ENCODE measurements at regions not wholly inside any gene's neighbourhood (a gene's known extent, or its start where the extent isn't known, plus 50 kb on each side); places are given as distances from the start of the nearest gene placed in this dataset.

DNA sequence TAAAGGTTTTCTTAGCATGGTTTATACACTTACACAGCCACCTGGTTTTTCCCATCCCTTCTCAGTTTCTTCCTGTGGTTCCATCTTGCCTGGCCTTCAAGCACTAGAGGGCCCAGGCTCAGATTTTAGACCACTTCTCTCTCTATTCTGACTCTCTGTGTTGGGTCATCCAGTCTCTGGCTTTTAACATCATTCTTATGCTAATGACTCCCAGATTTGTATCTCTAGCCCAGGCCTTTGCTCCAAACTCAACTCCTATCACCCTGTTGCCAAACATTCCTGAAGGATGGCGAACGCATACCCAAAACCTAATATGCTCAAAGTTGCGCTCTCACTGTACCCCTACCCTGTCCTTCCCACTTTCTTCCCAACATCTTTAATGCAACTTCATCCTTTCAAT is 135.1 kb downstream of the SPATA19 start (continued):
- TF ChIP-seq, protein P1, sequence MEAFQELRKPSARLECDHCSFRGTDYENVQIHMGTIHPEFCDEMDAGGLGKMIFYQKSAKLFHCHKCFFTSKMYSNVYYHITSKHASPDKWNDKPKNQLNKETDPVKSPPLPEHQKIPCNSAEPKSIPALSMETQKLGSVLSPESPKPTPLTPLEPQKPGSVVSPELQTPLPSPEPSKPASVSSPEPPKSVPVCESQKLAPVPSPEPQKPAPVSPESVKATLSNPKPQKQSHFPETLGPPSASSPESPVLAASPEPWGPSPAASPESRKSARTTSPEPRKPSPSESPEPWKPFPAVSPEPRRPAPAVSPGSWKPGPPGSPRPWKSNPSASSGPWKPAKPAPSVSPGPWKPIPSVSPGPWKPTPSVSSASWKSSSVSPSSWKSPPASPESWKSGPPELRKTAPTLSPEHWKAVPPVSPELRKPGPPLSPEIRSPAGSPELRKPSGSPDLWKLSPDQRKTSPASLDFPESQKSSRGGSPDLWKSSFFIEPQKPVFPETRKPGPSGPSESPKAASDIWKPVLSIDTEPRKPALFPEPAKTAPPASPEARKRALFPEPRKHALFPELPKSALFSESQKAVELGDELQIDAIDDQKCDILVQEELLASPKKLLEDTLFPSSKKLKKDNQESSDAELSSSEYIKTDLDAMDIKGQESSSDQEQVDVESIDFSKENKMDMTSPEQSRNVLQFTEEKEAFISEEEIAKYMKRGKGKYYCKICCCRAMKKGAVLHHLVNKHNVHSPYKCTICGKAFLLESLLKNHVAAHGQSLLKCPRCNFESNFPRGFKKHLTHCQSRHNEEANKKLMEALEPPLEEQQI (IDR thresholded peaks at IDR 0.05), result no peak
- TF ChIP-seq, protein P2, sequence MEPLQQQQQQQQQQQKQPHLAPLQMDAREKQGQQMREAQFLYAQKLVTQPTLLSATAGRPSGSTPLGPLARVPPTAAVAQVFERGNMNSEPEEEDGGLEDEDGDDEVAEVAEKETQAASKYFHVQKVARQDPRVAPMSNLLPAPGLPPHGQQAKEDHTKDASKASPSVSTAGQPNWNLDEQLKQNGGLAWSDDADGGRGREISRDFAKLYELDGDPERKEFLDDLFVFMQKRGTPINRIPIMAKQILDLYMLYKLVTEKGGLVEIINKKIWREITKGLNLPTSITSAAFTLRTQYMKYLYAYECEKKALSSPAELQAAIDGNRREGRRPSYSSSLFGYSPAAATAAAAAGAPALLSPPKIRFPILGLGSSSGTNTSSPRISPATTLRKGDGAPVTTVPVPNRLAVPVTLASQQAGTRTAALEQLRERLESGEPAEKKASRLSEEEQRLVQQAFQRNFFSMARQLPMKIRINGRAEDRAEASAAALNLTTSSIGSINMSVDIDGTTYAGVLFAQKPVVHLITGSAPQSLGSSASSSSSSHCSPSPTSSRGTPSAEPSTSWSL (CRISPR knock-in tag; IDR thresholded peaks at IDR 0.05; ENCODE audit: borderline replicate concordance), result no peak

DNA sequence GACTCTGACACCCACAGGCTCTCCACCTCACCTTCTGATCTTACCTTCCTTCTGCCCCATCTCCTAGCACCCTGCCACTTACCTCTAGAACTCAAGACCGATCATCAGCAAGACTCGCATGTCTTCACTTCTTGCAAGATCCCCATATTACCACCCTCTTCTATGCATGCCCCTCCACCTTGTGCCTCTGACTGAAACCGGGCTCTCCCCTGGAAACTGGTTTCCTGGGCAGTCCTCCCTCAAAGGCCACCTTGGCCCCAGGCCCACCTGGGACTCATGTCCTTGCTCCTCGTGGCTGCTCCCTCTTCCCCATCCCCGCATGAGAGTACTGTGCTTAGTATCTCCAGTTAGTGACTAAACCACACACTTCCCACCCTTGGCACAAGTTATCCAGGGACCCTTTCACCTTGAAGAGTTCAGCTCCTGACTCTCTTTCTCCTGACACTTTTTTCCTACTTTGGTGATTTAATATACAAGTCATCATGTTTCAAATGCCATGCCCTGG is 136.7 kb downstream of the SPATA19 start:
- POLR2A ChIA-PET, result no interaction called here
- no peak overlapping the region for H3K4me3 ChIP-seq
- intact Hi-C loops (cut with micrococcal nuclease), result no loop called here
- CTCF ChIA-PET (ENCODE audit: low intra/inter-chr PET ratio), result no interaction called here
- H3K9ac ChIP-seq (ENCODE audit: insufficient read depth in 1 of 2, low read depth in 2 of 2, low read length in 2 of 2), result no peak overlapping the region
- no peak overlapping the region for H2AFZ ChIP-seq (ENCODE audit: low read depth, low read length)
- no peaks in the 10 kb centered on the region for H3K9me3 ChIP-seq (replicated peaks; ENCODE audit: control insufficient read depth, insufficient read depth, low read depth, low read length)
- H3K79me2 ChIP-seq (ENCODE audit: control insufficient read depth, insufficient read depth, low read length), result no peaks in the 10 kb centered on the region
- no peaks in the 10 kb centered on the region for H3K27me3 ChIP-seq (ENCODE audit: control insufficient read depth in 2 of 2, insufficient read depth in 2 of 2, low read length in 2 of 2)
- no peak for ATAC-seq
- no TSS peak for BruUV-seq (replicated peaks)
- DNase-seq (ENCODE audit: extremely low read depth in 1 of 4, low spot score in 3 of 4), result no peak
- no peaks in the 10 kb centered on the region for H3K9me1 ChIP-seq (ENCODE audit: control insufficient read depth, insufficient read depth, low read length)
- in situ Hi-C loops (cut with MboI), result no loop called here
- H4K20me1 ChIP-seq (replicated peaks; ENCODE audit: control insufficient read depth, insufficient read depth, low read length), result no peaks in the 10 kb centered on the region
- no peaks in the 10 kb centered on the region for H3K4me1 ChIP-seq (replicated peaks in 1 of 2; ENCODE audit: control insufficient read depth in 2 of 2, insufficient read depth in 2 of 2, low read length in 2 of 2)
- 0% methylated on average over 4 of the region's 5 CpGs for WGBS (ENCODE audit: insufficient coverage, low coverage, missing lambda C conversion rate)
- H3K27ac ChIP-seq (ENCODE audit: extremely low read depth, low read depth, low read length), result no peak overlapping the region
- no peaks in the 10 kb centered on the region for H3K36me3 ChIP-seq (ENCODE audit: control insufficient read depth, insufficient read depth, low read length)
- no peak overlapping the region for H3K4me2 ChIP-seq (ENCODE audit: insufficient read depth, low read length)
- no peak for FAIRE-seq
- TF ChIP-seq, protein P1 (IDR thresholded peaks at IDR 0.05), result no peak
- no peak for TF ChIP-seq NR3C1 (CRISPR knock-in tag; IDR thresholded peaks at IDR 0.05)
- no peak for TF ChIP-seq MYNN (IDR thresholded peaks at IDR 0.05)
- TF ChIP-seq MYNN (CRISPR knock-in tag; IDR thresholded peaks at IDR 0.05), result no peak
- no peak for TF ChIP-seq TFAM (CRISPR knock-in tag; conservative IDR thresholded peaks at IDR 0.05)
- TF ChIP-seq, protein P3, sequence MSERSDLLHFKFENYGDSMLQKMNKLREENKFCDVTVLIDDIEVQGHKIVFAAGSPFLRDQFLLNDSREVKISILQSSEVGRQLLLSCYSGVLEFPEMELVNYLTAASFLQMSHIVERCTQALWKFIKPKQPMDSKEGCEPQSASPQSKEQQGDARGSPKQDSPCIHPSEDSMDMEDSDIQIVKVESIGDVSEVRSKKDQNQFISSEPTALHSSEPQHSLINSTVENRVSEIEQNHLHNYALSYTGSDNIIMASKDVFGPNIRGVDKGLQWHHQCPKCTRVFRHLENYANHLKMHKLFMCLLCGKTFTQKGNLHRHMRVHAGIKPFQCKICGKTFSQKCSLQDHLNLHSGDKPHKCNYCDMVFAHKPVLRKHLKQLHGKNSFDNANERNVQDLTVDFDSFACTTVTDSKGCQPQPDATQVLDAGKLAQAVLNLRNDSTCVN (CRISPR knock-in tag; IDR thresholded peaks at IDR 0.05), result no peak
- TF ChIP-seq ZNF263 (CRISPR knock-in tag; IDR thresholded peaks at IDR 0.05; ENCODE audit: borderline replicate concordance), result no peak
- TF ChIP-seq RCOR1 (IDR thresholded peaks at IDR 0.05; ENCODE audit: borderline replicate concordance in 1 of 2, low read depth in 2 of 2, low read length in 2 of 2), result no peak
- no peak for TF ChIP-seq HSF4 (CRISPR knock-in tag; IDR thresholded peaks at IDR 0.05; ENCODE audit: borderline replicate concordance)
